ENCODE measurements at regions not wholly inside any gene's neighbourhood (a gene's known extent, or its start where the extent isn't known, plus 50 kb on each side); places are given as distances from the start of the nearest gene placed in this dataset.

DNA sequence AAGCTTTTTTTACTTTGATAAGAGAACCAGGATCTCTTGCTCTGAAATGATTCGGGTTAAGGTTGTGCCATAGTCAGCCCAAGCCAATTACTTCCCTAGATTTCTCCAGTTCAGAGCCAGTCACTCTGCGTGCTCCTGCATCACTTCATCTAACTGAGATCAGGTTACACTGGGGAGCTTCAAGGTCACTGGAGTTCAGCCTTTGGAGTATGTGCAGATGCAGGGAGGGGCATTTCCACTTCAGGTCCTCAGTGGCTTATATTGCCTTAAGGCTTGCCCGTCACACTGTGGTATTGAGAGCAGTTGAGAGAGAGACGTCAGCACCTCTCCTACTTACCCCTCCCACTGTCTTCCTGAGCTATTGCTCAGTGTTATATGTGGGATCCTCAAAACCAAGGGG lies 317.8 kb downstream of the EPHA4 start:
- no peaks in the 10 kb centered on the region for H3F3A ChIP-seq (ENCODE audit: control insufficient read depth, insufficient read depth)
- no peaks in the 10 kb centered on the region; the same call in 1 of the 2 replicates for H3K9me2 ChIP-seq (replicated peaks; ENCODE audit: control insufficient read depth, low read length)
- H3K4me3 ChIP-seq (ENCODE audit: low read length) = no peak overlapping the region
- TF ChIP-seq, protein P1, sequence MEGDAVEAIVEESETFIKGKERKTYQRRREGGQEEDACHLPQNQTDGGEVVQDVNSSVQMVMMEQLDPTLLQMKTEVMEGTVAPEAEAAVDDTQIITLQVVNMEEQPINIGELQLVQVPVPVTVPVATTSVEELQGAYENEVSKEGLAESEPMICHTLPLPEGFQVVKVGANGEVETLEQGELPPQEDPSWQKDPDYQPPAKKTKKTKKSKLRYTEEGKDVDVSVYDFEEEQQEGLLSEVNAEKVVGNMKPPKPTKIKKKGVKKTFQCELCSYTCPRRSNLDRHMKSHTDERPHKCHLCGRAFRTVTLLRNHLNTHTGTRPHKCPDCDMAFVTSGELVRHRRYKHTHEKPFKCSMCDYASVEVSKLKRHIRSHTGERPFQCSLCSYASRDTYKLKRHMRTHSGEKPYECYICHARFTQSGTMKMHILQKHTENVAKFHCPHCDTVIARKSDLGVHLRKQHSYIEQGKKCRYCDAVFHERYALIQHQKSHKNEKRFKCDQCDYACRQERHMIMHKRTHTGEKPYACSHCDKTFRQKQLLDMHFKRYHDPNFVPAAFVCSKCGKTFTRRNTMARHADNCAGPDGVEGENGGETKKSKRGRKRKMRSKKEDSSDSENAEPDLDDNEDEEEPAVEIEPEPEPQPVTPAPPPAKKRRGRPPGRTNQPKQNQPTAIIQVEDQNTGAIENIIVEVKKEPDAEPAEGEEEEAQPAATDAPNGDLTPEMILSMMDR (IDR thresholded peaks at IDR 0.05; ENCODE audit: low read depth, low read length, poor library complexity, severe bottlenecking) = no peak
- TF ChIP-seq EZH2phosphoT487 (IDR thresholded peaks at IDR 0.05; ENCODE audit: borderline replicate concordance, low read length) = no peak
- H3K4me2 ChIP-seq (ENCODE audit: low read length) = no peak overlapping the region
- H3K27me3 ChIP-seq (ENCODE audit: control insufficient read depth, low read length) = no peaks in the 10 kb centered on the region
- H3K9me3 ChIP-seq (ENCODE audit: control insufficient read depth, insufficient read depth, low read length) = no peaks in the 10 kb centered on the region
- H3K4me1 ChIP-seq (ENCODE audit: control insufficient read depth, low read length) = no peaks in the 10 kb centered on the region
- H3K79me2 ChIP-seq (ENCODE audit: control insufficient read depth, low read length) = no peaks in the 10 kb centered on the region
- H4K20me1 ChIP-seq (ENCODE audit: control insufficient read depth, insufficient read depth, low read depth, low read length) = no peaks in the 10 kb centered on the region
- H3K27ac ChIP-seq (ENCODE audit: low read depth, low read length) = no peak overlapping the region
- H3K36me3 ChIP-seq (ENCODE audit: control insufficient read depth, low read length) = no peaks in the 10 kb centered on the region

DNA sequence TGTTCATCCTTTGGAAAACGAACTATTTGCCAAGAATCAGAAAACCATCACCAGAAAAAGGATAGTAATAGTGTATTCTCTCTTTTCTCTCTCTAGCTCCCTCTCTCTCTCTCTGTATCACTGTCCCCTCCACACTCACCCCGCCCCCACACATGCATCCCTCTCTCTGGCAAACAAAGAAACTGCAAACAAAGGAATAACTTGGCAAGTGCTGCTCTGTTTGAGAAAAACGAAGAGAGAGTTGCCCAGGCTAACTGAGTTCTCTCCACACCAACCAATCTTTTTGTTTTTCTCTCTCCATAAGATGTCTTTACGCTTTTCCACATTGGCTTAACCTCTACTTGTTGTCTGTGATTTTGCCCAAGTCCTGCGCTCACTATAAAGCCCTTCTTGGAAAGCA lies 316.2 kb downstream of the EPHA4 start:
- no peak overlapping the region for H3K4me3 ChIP-seq (ENCODE audit: low read length)
- no peaks in the 10 kb centered on the region for H3K36me3 ChIP-seq (ENCODE audit: control insufficient read depth, low read length)
- H3K9me3 ChIP-seq (ENCODE audit: control insufficient read depth, insufficient read depth, low read length) = no peaks in the 10 kb centered on the region
- H3K27me3 ChIP-seq (ENCODE audit: control insufficient read depth, low read length) = no peaks in the 10 kb centered on the region
- H3K4me2 ChIP-seq (ENCODE audit: low read length) = no peak overlapping the region
- H3K79me2 ChIP-seq (ENCODE audit: control insufficient read depth, low read length) = no peaks in the 10 kb centered on the region
- no peaks in the 10 kb centered on the region for H3F3A ChIP-seq (ENCODE audit: control insufficient read depth, insufficient read depth)
- H3K27ac ChIP-seq (ENCODE audit: low read depth, low read length) = no peak overlapping the region
- TF ChIP-seq, protein P1 (IDR thresholded peaks at IDR 0.05; ENCODE audit: low read depth, low read length, poor library complexity, severe bottlenecking) = no peak
- TF ChIP-seq EZH2phosphoT487 (IDR thresholded peaks at IDR 0.05; ENCODE audit: borderline replicate concordance, low read length) = no peak
- H4K20me1 ChIP-seq (ENCODE audit: control insufficient read depth, insufficient read depth, low read depth, low read length) = no peaks in the 10 kb centered on the region
- H3K9me2 ChIP-seq (replicated peaks; ENCODE audit: control insufficient read depth, low read length) = no peaks in the 10 kb centered on the region; the same call in 1 of the 2 replicates
- no peaks in the 10 kb centered on the region for H3K4me1 ChIP-seq (ENCODE audit: control insufficient read depth, low read length)

DNA sequence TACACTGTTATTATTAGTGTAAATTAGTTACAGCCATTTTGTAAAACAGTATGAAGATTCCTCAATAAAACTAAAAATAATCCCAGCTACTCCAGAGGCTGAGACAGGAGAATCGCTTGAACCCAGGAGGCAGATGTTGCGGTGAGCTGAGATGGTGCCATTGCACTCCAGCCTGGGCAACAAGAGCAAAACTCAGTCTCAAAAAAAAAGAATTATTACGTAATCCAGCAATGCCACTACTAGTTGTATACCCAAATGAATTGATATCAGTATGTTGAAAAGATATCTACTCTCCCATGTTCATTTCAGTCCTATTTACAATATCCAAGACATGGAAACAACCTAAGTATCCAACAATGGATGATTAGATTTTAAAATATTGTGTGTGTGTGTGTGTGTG lies 313.6 kb downstream of the EPHA4 start:
- H3K4me1 ChIP-seq (ENCODE audit: control insufficient read depth, low read length) = no peaks in the 10 kb centered on the region
- no peaks in the 10 kb centered on the region for H3K36me3 ChIP-seq (ENCODE audit: control insufficient read depth, low read length)
- H4K20me1 ChIP-seq (ENCODE audit: control insufficient read depth, insufficient read depth, low read depth, low read length) = no peaks in the 10 kb centered on the region
- H3K27ac ChIP-seq (ENCODE audit: low read depth, low read length) = no peak overlapping the region
- no peak overlapping the region for H3K4me3 ChIP-seq (ENCODE audit: low read length)
- TF ChIP-seq EZH2phosphoT487 (IDR thresholded peaks at IDR 0.05; ENCODE audit: borderline replicate concordance, low read length) = no peak
- TF ChIP-seq, protein P1 (IDR thresholded peaks at IDR 0.05; ENCODE audit: low read depth, low read length, poor library complexity, severe bottlenecking) = no peak
- H3K4me2 ChIP-seq (ENCODE audit: low read length) = no peak overlapping the region
- H3K79me2 ChIP-seq (ENCODE audit: control insufficient read depth, low read length) = no peaks in the 10 kb centered on the region
- no peaks in the 10 kb centered on the region for H3F3A ChIP-seq (ENCODE audit: control insufficient read depth, insufficient read depth)
- H3K9me3 ChIP-seq (ENCODE audit: control insufficient read depth, insufficient read depth, low read length) = no peaks in the 10 kb centered on the region
- H3K27me3 ChIP-seq (ENCODE audit: control insufficient read depth, low read length) = no peaks in the 10 kb centered on the region
- no peaks in the 10 kb centered on the region for H3K9me2 ChIP-seq (replicated peaks; ENCODE audit: control insufficient read depth, low read length)

DNA sequence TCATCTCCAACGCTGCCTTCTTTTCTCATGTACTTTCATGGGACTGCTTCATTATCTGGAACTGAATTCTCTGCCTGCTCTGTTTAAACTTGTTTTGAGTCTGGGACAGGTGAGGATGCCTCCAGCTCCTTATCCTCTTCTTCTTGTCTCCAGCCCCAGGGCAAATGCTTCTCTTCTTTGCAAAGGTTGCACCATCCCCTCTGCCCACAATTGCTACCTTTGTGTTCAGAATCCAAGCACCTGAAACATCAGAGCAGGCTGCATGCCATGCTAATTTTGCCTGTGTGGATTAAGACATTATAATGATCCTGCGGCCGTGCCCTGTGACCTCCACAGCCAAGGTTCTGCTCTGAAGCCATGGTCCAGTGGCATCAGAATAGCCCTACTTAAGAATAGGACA lies 309.5 kb downstream of the EPHA4 start:
- no peaks in the 10 kb centered on the region for H4K20me1 ChIP-seq (ENCODE audit: control insufficient read depth, insufficient read depth, low read depth, low read length)
- no peaks in the 10 kb centered on the region for H3K27me3 ChIP-seq (ENCODE audit: control insufficient read depth, low read length)
- no peaks in the 10 kb centered on the region for H3K9me3 ChIP-seq (ENCODE audit: control insufficient read depth, insufficient read depth, low read length)
- no peak overlapping the region for H3K4me3 ChIP-seq (ENCODE audit: low read length)
- H3F3A ChIP-seq (ENCODE audit: control insufficient read depth, insufficient read depth) = no peaks in the 10 kb centered on the region
- H3K79me2 ChIP-seq (ENCODE audit: control insufficient read depth, low read length) = no peaks in the 10 kb centered on the region
- no peaks in the 10 kb centered on the region for H3K36me3 ChIP-seq (ENCODE audit: control insufficient read depth, low read length)
- TF ChIP-seq, protein P1 (IDR thresholded peaks at IDR 0.05; ENCODE audit: low read depth, low read length, poor library complexity, severe bottlenecking) = no peak
- no peak for TF ChIP-seq EZH2phosphoT487 (IDR thresholded peaks at IDR 0.05; ENCODE audit: borderline replicate concordance, low read length)
- H3K4me1 ChIP-seq (ENCODE audit: control insufficient read depth, low read length) = no peaks in the 10 kb centered on the region
- no peak overlapping the region for H3K4me2 ChIP-seq (ENCODE audit: low read length)
- H3K9me2 ChIP-seq (replicated peaks; ENCODE audit: control insufficient read depth, low read length) = no peaks in the 10 kb centered on the region
- no peak overlapping the region for H3K27ac ChIP-seq (ENCODE audit: low read depth, low read length)
